Astrocyte of the spinal cord (primary cell): ENCODE measurements at regions not wholly inside any gene's neighbourhood (a gene's known extent, or its start where the extent isn't known, plus 50 kb on each side); places are given as distances from the start of the nearest gene placed in this dataset.

ENCODE experiments used
- DNase-seq: peaks from one replicate; pipeline ENCODE4 v3.0.0; 2011; ENCODE audit warnings: low read depth, low spot score
- H3K4me3 ChIP-seq: 2 replicates; pipeline ENCODE4 v1.5.1; 2011; ENCODE audit warnings: low read depth, mild to moderate bottlenecking, low read length, moderate library complexity
- in situ Hi-C: cut with HindIII; loops from 2 replicates; pipeline ENCODE4 v1.10.0; 2017; ENCODE audit warnings: low sequenced_read_pairs
- TF ChIP-seq, protein P1 (sequence below): IDR thresholded peaks from 2 replicates; pipeline ENCODE4 v1.5.1; 2012; ENCODE audit warnings: low read depth, mild to moderate bottlenecking, low read length, inconsistent platforms

DNA sequence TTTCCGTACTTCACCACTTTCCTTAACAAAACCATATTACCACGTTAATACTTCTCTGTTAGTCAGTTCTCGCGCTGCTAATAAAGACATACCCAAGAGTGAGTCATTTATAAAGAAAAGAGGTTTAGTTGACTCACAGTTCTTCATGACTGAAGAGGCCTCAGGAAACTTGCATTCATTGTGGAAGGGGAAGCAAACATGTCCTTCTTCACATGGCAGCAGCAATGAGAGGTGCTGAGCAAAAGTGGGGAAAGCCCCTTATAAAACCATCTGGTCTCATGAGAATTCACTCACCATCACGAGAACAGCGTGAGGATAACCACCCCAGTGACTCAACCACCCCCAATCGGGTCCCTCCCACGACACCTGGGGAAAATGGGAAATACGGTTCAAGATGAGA lies 289.8 kb upstream of the CLNK start:
- TF ChIP-seq, protein P1, sequence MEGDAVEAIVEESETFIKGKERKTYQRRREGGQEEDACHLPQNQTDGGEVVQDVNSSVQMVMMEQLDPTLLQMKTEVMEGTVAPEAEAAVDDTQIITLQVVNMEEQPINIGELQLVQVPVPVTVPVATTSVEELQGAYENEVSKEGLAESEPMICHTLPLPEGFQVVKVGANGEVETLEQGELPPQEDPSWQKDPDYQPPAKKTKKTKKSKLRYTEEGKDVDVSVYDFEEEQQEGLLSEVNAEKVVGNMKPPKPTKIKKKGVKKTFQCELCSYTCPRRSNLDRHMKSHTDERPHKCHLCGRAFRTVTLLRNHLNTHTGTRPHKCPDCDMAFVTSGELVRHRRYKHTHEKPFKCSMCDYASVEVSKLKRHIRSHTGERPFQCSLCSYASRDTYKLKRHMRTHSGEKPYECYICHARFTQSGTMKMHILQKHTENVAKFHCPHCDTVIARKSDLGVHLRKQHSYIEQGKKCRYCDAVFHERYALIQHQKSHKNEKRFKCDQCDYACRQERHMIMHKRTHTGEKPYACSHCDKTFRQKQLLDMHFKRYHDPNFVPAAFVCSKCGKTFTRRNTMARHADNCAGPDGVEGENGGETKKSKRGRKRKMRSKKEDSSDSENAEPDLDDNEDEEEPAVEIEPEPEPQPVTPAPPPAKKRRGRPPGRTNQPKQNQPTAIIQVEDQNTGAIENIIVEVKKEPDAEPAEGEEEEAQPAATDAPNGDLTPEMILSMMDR, result no peak
- no peak for DNase-seq
- in situ Hi-C loops, result no loop called here
- no peak overlapping the region for H3K4me3 ChIP-seq

DNA sequence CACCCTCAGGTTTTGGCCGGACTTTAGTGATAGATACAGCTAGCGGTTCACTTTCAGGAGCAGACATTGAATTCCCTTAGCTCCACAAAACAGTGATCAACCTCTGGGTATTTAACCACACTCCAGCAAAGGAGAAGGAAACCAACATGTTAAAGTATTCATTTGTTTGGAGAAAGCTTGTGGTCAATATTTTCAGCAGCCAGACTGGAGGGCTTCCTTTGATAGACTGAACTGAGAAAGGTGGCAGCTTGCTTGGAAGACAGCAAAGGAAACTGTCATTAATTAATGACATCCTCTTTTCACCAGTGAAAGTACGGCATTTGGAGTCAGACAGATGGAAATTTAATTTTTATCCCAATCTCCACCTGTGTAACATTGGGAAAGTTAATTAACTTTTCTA lies 289.1 kb upstream of the CLNK start:
- in situ Hi-C loops, result no loop called here
- DNase-seq, result no peak
- TF ChIP-seq, protein P1, result no peak

DNA sequence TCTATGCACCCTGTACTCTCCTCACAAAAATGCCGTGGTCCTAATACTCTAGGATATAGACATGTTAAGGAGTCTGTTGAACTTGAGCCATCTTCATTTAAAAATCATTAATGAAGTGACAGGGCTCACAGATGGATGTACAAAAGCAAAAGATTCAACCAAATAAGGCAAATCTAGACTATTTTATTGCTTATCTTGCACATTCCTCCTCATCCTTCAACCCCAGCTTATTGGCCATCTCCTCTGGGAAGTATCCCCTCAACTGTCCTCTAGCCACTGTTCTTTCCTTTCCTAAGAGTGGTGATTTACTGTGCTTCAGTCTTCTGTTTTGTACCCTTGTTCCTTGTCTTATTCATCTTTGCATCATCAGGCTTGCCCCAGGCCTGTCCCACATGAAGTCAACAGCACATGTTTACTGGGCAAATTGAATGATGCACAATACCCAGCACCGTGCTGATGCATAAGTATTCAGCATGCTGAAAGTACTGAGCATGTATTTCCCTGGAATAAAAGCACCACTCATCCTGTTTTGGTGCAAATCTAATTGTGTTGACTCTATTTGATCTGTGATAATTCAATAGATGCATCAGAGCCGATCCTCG lies 287.3 kb upstream of the CLNK start:
- in situ Hi-C loops, result no loop called here
- no peak overlapping the region for H3K4me3 ChIP-seq
- TF ChIP-seq, protein P1, result no peak
- DNase-seq, result no peak

More for the DNA sequence above, 289.1 kb upstream of the CLNK start:
- H3K4me3 ChIP-seq, result no peak overlapping the region

DNA sequence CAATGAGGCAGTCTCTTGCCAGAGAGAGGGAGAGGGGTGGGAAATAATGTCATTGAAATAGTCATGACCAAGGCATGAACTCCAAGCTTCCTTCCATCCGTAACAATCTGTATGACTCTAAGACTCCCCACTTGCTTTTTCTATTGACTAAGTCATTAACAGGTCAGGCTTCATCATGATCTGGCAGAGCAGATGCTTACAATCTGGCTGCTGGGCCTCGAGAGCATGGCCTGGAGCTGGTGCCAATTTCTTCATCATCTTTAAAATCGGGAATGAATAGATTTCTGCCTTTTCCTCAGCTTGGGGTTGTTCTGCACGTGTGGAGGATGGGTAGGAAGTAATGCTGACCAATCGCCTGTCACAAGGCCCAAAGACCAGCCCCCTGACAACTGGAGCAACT lies 280.6 kb upstream of the CLNK start:
- peak; percentile 75 for DNase-seq
- no peak overlapping the region for H3K4me3 ChIP-seq
- TF ChIP-seq, protein P1, result no peak
- in situ Hi-C loops, result no loop called here

DNA sequence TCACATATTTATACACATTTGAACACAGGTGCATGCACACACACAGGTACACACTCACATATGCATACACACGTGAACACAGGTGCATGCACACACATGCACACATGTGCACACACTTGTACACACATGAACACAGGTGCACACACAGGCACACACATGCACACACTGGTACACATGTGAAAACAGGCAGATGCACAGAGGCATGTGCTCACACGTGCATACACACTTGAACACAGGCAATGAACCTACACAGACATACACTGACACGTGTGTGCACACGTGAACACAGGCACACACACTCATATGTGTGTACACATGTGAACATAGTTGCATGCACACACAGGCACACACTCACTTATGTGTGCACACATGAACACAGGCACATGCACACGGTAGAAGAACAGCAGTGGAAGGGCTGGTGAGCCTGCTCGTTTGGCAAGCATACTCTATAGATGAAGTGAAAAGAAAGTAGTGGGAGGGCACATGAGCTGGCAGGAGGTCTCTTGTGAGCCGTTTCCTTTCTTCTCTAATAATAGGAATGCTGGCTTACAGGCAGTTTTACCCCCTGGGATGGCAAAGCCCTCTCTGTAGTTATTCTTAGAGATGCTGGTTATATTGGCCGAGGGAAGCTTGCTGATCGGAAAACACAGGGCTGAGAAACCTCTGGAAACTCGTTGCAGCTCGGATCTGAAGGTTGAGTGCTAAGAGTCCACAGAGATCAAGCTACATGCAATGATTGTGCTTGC lies 279.6 kb upstream of the CLNK start:
- peak; percentile 50 for DNase-seq
- TF ChIP-seq, protein P1, result no peak
- in situ Hi-C loops, result no loop called here
- no peak overlapping the region for H3K4me3 ChIP-seq

DNA sequence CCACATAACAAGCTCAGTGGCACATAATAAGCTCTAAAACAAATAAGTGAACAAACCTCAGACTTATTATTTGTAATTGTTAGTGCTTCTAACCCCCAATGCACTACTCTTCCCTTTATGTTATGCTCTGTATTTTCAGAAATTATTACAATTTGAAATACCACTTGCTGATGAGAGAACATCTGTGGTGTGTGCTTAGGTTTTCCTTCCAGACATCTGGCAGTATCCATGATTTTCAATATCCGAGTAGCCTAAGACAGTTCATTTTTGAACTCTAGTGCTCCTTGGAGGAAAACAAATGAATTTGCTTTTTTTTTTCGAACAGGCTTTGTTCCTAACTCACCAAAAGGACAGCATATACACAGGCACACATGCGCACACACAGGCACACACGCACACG lies 278.7 kb upstream of the CLNK start:
- DNase-seq, result no peak
- in situ Hi-C loops, result no loop called here
- H3K4me3 ChIP-seq, result no peak overlapping the region
- TF ChIP-seq, protein P1, result no peak
